IMR-90 (cell line): ENCODE measurements at regions not wholly inside any gene's neighbourhood (a gene's known extent, or its start where the extent isn't known, plus 50 kb on each side); places are given as distances from the start of the nearest gene placed in this dataset.

ENCODE experiments used
- ATAC-seq: fragments of 200-7000 bp; cut with Tn5 transposase; 2 replicates; pipeline ENCODE4 v1.9.1; 2020; ENCODE audit warnings: low read depth, mild to moderate bottlenecking, moderate library complexity
- BruUV-seq: library from RNA; stranded (reverse); fragments of 400-500 nt; replicated peaks from 2 replicates; lab custom pipeline; 2021; lab: Mats Ljungman, UMichigan
- CTCF ChIA-PET: fragments of 300-600 bp; formaldehyde crosslinking; extraction: SDS; loops from one replicate; lab custom pipeline; 2021; ENCODE audit warnings: antibody characterized with exemption; lab: Yijun Ruan, JAX
- POLR2A ChIA-PET: fragments of 300-600 bp; sonication (Branson Sonifier 250); formaldehyde crosslinking; loops from one replicate; lab custom pipeline; 2022; ENCODE audit warnings: antibody characterized with exemption; ENCODE audit not compliant: unreplicated experiment; lab: Charles Lee
- DNase-seq: peaks from one replicate; pipeline ENCODE4 v3.0.0; 2013
- H2AFZ ChIP-seq: replicated peaks from 2 replicates; pipeline ENCODE3; 2013; ENCODE audit warnings: low read length, mild to moderate bottlenecking; ENCODE audit not compliant: poor library complexity
- H2AK5ac ChIP-seq: 2 replicates; pipeline ENCODE4 v1.6.1; 2013; ENCODE audit warnings: low read depth, low read length, inconsistent platforms
- H2AK9ac ChIP-seq: replicated peaks from 2 replicates; pipeline ENCODE3; 2013; ENCODE audit warnings: mild to moderate bottlenecking, low read depth, low read length, moderate library complexity; ENCODE audit not compliant: poor library complexity
- H2BK120ac ChIP-seq: 2 replicates; pipeline ENCODE4 v1.6.1; 2013; ENCODE audit warnings: low read depth, low read length, inconsistent platforms
- H2BK15ac ChIP-seq: 3 replicates; pipeline ENCODE4 v1.6.1; 2013; ENCODE audit warnings: low read depth, low read length, inconsistent platforms
- H2BK20ac ChIP-seq: 2 replicates; pipeline ENCODE4 v1.6.1; 2013; ENCODE audit warnings: low read depth, mild to moderate bottlenecking, inconsistent platforms, low read length, moderate library complexity
- H2BK5ac ChIP-seq: 2 replicates; pipeline ENCODE4 v1.6.1; 2013; ENCODE audit warnings: mild to moderate bottlenecking, low read depth, low read length, inconsistent platforms; ENCODE audit not compliant: poor library complexity, severe bottlenecking
- H3K14ac ChIP-seq: replicated peaks from 2 replicates; pipeline ENCODE4 v1.6.1; 2013; ENCODE audit warnings: low read depth, low read length, inconsistent platforms
- H3K18ac ChIP-seq: 2 replicates; pipeline ENCODE4 v1.6.1; 2013; ENCODE audit warnings: low read depth, low read length, control low read depth
- H3K23ac ChIP-seq: 2 replicates; pipeline ENCODE4 v1.6.1; 2013; ENCODE audit warnings: low read depth, low read length, inconsistent platforms
- H3K27ac ChIP-seq: 2 replicates; pipeline ENCODE4 v1.5.1; 2013; ENCODE audit warnings: mild to moderate bottlenecking, control low read depth, low read length; ENCODE audit not compliant: insufficient read depth
- H3K27me3 ChIP-seq: 2 replicates; pipeline ENCODE4 v1.6.1; 2013; ENCODE audit warnings: low read length; ENCODE audit not compliant: control insufficient read depth, insufficient read depth
- H3K36me3 ChIP-seq: 2 replicates; pipeline ENCODE4 v1.6.1; 2013; ENCODE audit warnings: low read length, mixed read lengths; ENCODE audit not compliant: control insufficient read depth, insufficient read depth
- H3K4ac ChIP-seq: 2 replicates; pipeline ENCODE4 v1.6.1; 2013; ENCODE audit warnings: low read depth, low read length, inconsistent platforms
- H3K4me1 ChIP-seq: 2 replicates; pipeline ENCODE4 v1.6.1; 2013; ENCODE audit warnings: low read length, mixed read lengths; ENCODE audit not compliant: control insufficient read depth, insufficient read depth
- H3K4me2 ChIP-seq: 2 replicates; pipeline ENCODE4 v1.6.1; 2013; ENCODE audit warnings: low read depth, mild to moderate bottlenecking, control low read depth, low read length, moderate library complexity
- H3K4me3 ChIP-seq: 2 replicates; pipeline ENCODE4 v1.5.1; 2013; ENCODE audit warnings: low read depth, mild to moderate bottlenecking, control low read depth, low read length, moderate library complexity; ENCODE audit not compliant: insufficient read depth
- H3K56ac ChIP-seq: 2 replicates; pipeline ENCODE4 v1.6.1; 2013; ENCODE audit warnings: low read length, inconsistent platforms; ENCODE audit not compliant: insufficient read depth; ENCODE audit errors: extremely low read depth
- H3K79me1 ChIP-seq, 2 experiments: 2 replicates each; pipeline ENCODE4 v1.6.1; 2013; ENCODE audit warnings: low read length in 2 of 2, inconsistent platforms in 1 of 2, low read depth in 1 of 2
- H3K9ac ChIP-seq: 2 replicates; pipeline ENCODE4 v1.6.1; 2013; ENCODE audit warnings: low read depth, low read length, control low read depth
- H3K9me1 ChIP-seq: 2 replicates; pipeline ENCODE4 v1.6.1; 2013; ENCODE audit warnings: low read length, inconsistent platforms; ENCODE audit not compliant: insufficient read depth
- H3K9me3 ChIP-seq: 2 replicates; pipeline ENCODE4 v1.6.1; 2013; ENCODE audit warnings: low read length; ENCODE audit not compliant: control insufficient read depth, insufficient read depth
- H4K20me1 ChIP-seq: 2 replicates; pipeline ENCODE4 v1.6.1; 2013; ENCODE audit warnings: low read length, inconsistent platforms; ENCODE audit not compliant: insufficient read depth
- H4K5ac ChIP-seq: 2 replicates; pipeline ENCODE4 v1.6.1; 2013; ENCODE audit warnings: mild to moderate bottlenecking, low read depth, low read length, control low read depth
- H4K8ac ChIP-seq, 2 experiments: 2 replicates each; pipeline ENCODE4 v1.6.1; 2013; ENCODE audit warnings: low read depth in 2 of 2, low read length in 2 of 2, control low read depth in 1 of 2, inconsistent platforms in 1 of 2
- H4K91ac ChIP-seq: 2 replicates; pipeline ENCODE4 v1.6.1; 2013; ENCODE audit warnings: low read depth, low read length, inconsistent platforms; ENCODE audit not compliant: insufficient read depth
- BHLHE40 ChIP-seq: fragments of 150-350 bp; IDR thresholded peaks from 2 replicates; pipeline ENCODE4 v1.6.1; 2016; ENCODE audit warnings: mild to moderate bottlenecking, low read depth, low read length
- CHD1 ChIP-seq: IDR thresholded peaks from 2 replicates; pipeline ENCODE4 v1.6.1; 2012; ENCODE audit warnings: low read depth, low read length, improper control_type of control experiment
- ELK1 ChIP-seq: fragments of 150-350 bp; IDR thresholded peaks from 2 replicates; pipeline ENCODE4 v1.6.1; 2016; ENCODE audit warnings: low read depth, mild to moderate bottlenecking, low read length, moderate library complexity, borderline replicate concordance
- MAZ ChIP-seq: IDR thresholded peaks from 2 replicates; pipeline ENCODE4 v1.6.1; 2012; ENCODE audit warnings: low read depth, mild to moderate bottlenecking, low read length, improper control_type of control experiment, moderate library complexity, borderline replicate concordance
- RAD21 ChIP-seq: IDR thresholded peaks from 2 replicates; pipeline ENCODE4 v1.6.1; 2012; ENCODE audit warnings: low read length, improper control_type of control experiment
- RCOR1 ChIP-seq: IDR thresholded peaks from 2 replicates; pipeline ENCODE4 v1.6.1; 2012; ENCODE audit warnings: mild to moderate bottlenecking, low read length, improper control_type of control experiment; ENCODE audit not compliant: insufficient replicate concordance
- SMC3 ChIP-seq: fragments of 150-350 bp; IDR thresholded peaks from 2 replicates; pipeline ENCODE4 v1.6.1; 2016; ENCODE audit warnings: low read depth, mild to moderate bottlenecking, antibody characterized with exemption, low read length, moderate library complexity
- WGBS, 2 experiments: methylation state at CpG; one replicate each; pipeline versions ENCODE4 v1.1.5 to v1.1.7; 2013; ENCODE audit warnings: missing lambda C conversion rate in 2 of 2; ENCODE audit not compliant: insufficient read length in 1 of 2; ENCODE audit errors: extremely low coverage in 2 of 2; 5-methylcytosine and 5-hydroxymethylcytosine counted together
- dilution Hi-C: fragments of 300-500 bp; cut with HindIII; formaldehyde crosslinking; loops from one replicate; pipeline ENCODE4 v1.14.3; 2018; ENCODE audit warnings: low sequenced_read_pairs; ENCODE audit not compliant: unreplicated experiment
- in situ Hi-C: fragments of 300-500 bp; cut with MboI; formaldehyde crosslinking; loops from 3 replicates; pipeline ENCODE4 v1.14.3; 2019; ENCODE audit warnings: low sequenced_read_pairs, inconsistent platforms, mixed read lengths
- intact Hi-C: fragments of 100-400 bp; cut with micrococcal nuclease; formaldehyde crosslinking; loops from 2 replicates; pipeline ENCODE4 v1.10.0; 2022

- no peaks in the 10 kb centered on the region for H3K79me1 ChIP-seq
- TF ChIP-seq ELK1 (no peak), SMC3 (no peak), CHD1 (no peak), MAZ (no peak), RCOR1 (no peak), RAD21 (no peak), BHLHE40 (no peak)
- H3K36me3 ChIP-seq, result no peaks in the 10 kb centered on the region
- DNase-seq (no peak), ATAC-seq (no peak)
- no peak overlapping the region for H2AFZ ChIP-seq
- H3K9ac ChIP-seq, result no peak overlapping the region
- no TSS peak for BruUV-seq
- H3K4ac ChIP-seq, result no peak overlapping the region
- H4K8ac ChIP-seq, result no peak overlapping the region
- no peak overlapping the region for H2BK120ac ChIP-seq
- H2BK15ac ChIP-seq, result no peak overlapping the region
- no peak overlapping the region for H2BK20ac ChIP-seq
- H2BK5ac ChIP-seq, result no peak overlapping the region
- no peaks in the 10 kb centered on the region for H3K9me1 ChIP-seq
- in situ Hi-C loops, result no loop called here
- H3K27ac ChIP-seq, result no peak overlapping the region
- no CpG with 5 or more reads among the region's 14 CpGs for WGBS, 2 experiments
- H3K27me3 ChIP-seq, result peaks cover 57% of the 10 kb centered on the region
- H3K4me2 ChIP-seq, result no peak overlapping the region
- no peak overlapping the region for H3K14ac ChIP-seq
- H4K91ac ChIP-seq, result no peak overlapping the region
- intact Hi-C loops, result no loop called here
- H4K20me1 ChIP-seq, result no peaks in the 10 kb centered on the region
- no peak overlapping the region for H2AK9ac ChIP-seq
- H3K4me3 ChIP-seq, result no peak overlapping the region
- POLR2A ChIA-PET, result no interaction called here
- no peaks in the 10 kb centered on the region for H3K9me3 ChIP-seq
- H4K5ac ChIP-seq, result no peak overlapping the region
- no peak overlapping the region for H3K23ac ChIP-seq
- CTCF ChIA-PET, result no interaction called here
- peaks cover 1% of the 10 kb centered on the region; the same call in 1 of the 2 replicates for H3K4me1 ChIP-seq
- no peak overlapping the region for H3K18ac ChIP-seq
- H3K56ac ChIP-seq, result no peak overlapping the region
- no peak overlapping the region for H2AK5ac ChIP-seq
- dilution Hi-C loops, result no loop called here
Observed at GRCh38 chr22:19610518-19611253, 86.5 kb upstream of the CLDN5 start.
